DND-41 (cell line): ENCODE measurements at regions not wholly inside any gene's neighbourhood (a gene's known extent, or its start where the extent isn't known, plus 50 kb on each side); places are given as distances from the start of the nearest gene placed in this dataset.

ENCODE experiments used
- EZH2 ChIP-seq: IDR thresholded peaks from 3 replicates; pipeline ENCODE4 v1.6.1; 2012; ENCODE audit warnings: borderline replicate concordance, low read depth, mild to moderate bottlenecking, moderate library complexity, low read length, inconsistent platforms; ENCODE audit not compliant: severe bottlenecking
- TF ChIP-seq, protein P1 (sequence below): IDR thresholded peaks from 2 replicates; pipeline ENCODE4 v1.5.1; 2012; ENCODE audit warnings: borderline replicate concordance, low read length, moderate library complexity, mild to moderate bottlenecking; ENCODE audit not compliant: poor library complexity, severe bottlenecking; ENCODE audit errors: extremely low read depth

GRCh38 chr14:40265096-40265495 is 832.9 kb upstream of the FBXO33 start:
- TF ChIP-seq, protein P1, sequence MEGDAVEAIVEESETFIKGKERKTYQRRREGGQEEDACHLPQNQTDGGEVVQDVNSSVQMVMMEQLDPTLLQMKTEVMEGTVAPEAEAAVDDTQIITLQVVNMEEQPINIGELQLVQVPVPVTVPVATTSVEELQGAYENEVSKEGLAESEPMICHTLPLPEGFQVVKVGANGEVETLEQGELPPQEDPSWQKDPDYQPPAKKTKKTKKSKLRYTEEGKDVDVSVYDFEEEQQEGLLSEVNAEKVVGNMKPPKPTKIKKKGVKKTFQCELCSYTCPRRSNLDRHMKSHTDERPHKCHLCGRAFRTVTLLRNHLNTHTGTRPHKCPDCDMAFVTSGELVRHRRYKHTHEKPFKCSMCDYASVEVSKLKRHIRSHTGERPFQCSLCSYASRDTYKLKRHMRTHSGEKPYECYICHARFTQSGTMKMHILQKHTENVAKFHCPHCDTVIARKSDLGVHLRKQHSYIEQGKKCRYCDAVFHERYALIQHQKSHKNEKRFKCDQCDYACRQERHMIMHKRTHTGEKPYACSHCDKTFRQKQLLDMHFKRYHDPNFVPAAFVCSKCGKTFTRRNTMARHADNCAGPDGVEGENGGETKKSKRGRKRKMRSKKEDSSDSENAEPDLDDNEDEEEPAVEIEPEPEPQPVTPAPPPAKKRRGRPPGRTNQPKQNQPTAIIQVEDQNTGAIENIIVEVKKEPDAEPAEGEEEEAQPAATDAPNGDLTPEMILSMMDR: no peak
- no peak for TF ChIP-seq EZH2
